Loucy (cell line): ENCODE measurements at regions not wholly inside any gene's neighbourhood (a gene's known extent, or its start where the extent isn't known, plus 50 kb on each side); places are given as distances from the start of the nearest gene placed in this dataset.

Source experiments
- CTCF ChIP-seq: fragments of 200-600 bp; sonication (generic); conservative IDR thresholded peaks from 2 replicates; pipeline ENCODE4 v1.5.1; 2014; ENCODE audit warnings: mild to moderate bottlenecking, antibody characterized with exemption, low read length
- EZH2phosphoT487 ChIP-seq: fragments of 200-600 bp; IDR thresholded peaks from 2 replicates; pipeline ENCODE4 v1.6.1; 2018; ENCODE audit warnings: antibody characterized with exemption, mild to moderate bottlenecking, moderate library complexity, borderline replicate concordance

- TF ChIP-seq CTCF (no peak), EZH2phosphoT487 (no peak)
Measured at GRCh38 chr2:136191041-136191440, 73.1 kb upstream of the CXCR4 start.
